HL-60 (cell line): ENCODE measurements at regions not wholly inside any gene's neighbourhood (a gene's known extent, or its start where the extent isn't known, plus 50 kb on each side); places are given as distances from the start of the nearest gene placed in this dataset.

Experiments used
- DNase-seq, 2 experiments: peaks; one replicate each; pipeline ENCODE4 v3.0.0-alpha.2; 2010 to 2020; ENCODE audit warnings: low read depth in 1 of 2, low spot score in 1 of 2
- H3K27ac ChIP-seq: fragments of 250-450 bp; sonication (Bioruptor Pico); replicated peaks from 2 replicates; pipeline ENCODE4 v1.5.1; 2020; ENCODE audit warnings: mild to moderate bottlenecking, moderate library complexity
- H3K27me3 ChIP-seq: fragments of 250-450 bp; sonication (Bioruptor Pico); 2 replicates; pipeline ENCODE4 v1.5.1; 2021; ENCODE audit warnings: mild to moderate bottlenecking, moderate library complexity; ENCODE audit not compliant: insufficient read depth, poor library complexity, severe bottlenecking
- H3K4me3 ChIP-seq: replicated peaks from 2 replicates; pipeline ENCODE4 v1.5.1; 2011; ENCODE audit warnings: mild to moderate bottlenecking, control low read depth, low read length; ENCODE audit not compliant: insufficient read depth
- GABPA ChIP-seq: IDR thresholded peaks from 2 replicates; pipeline ENCODE4 v1.6.1; 2012; ENCODE audit warnings: low read depth
- POLR2AphosphoS5 ChIP-seq: IDR thresholded peaks from 2 replicates; pipeline ENCODE4 v1.6.1; 2012; ENCODE audit warnings: low read depth
- REST ChIP-seq: IDR thresholded peaks from 2 replicates; pipeline ENCODE4 v1.6.1; 2012; ENCODE audit warnings: low read depth; ENCODE audit not compliant: insufficient replicate concordance
- SPI1 ChIP-seq: IDR thresholded peaks from 2 replicates; pipeline ENCODE4 v1.6.1; 2012; ENCODE audit warnings: low read depth, mild to moderate bottlenecking, borderline replicate concordance
- TF ChIP-seq, protein P1 (sequence below): IDR thresholded peaks from one replicate; pipeline ENCODE4 v1.5.1; 2011; ENCODE audit warnings: low read length, control low read depth, inconsistent platforms; ENCODE audit not compliant: insufficient read depth

DNA sequence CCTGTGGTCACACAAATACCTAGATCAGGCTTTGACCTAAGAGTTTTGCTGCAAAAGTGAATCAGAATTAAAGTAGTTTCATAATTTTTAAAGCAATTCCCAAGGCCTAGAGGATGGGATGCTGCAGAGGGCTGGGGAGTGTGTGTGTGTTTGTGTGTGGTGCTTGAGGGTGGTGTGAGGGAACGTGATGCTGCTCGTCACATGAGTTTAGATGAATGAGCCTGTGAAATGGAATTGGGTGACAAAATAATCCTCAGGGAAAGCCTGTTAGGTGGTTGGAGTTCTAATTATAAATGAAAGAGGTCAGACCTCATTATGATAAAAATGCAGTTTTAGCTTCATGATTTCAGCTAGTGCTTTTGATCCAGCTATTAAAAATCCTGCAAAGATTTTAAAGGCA is 87.5 kb upstream of the TMEM170B start:
- no peak overlapping the region for H3K4me3 ChIP-seq
- TF ChIP-seq REST = no peak
- TF ChIP-seq POLR2AphosphoS5 = no peak
- TF ChIP-seq SPI1 = no peak
- no peak for TF ChIP-seq GABPA
- TF ChIP-seq, protein P1, sequence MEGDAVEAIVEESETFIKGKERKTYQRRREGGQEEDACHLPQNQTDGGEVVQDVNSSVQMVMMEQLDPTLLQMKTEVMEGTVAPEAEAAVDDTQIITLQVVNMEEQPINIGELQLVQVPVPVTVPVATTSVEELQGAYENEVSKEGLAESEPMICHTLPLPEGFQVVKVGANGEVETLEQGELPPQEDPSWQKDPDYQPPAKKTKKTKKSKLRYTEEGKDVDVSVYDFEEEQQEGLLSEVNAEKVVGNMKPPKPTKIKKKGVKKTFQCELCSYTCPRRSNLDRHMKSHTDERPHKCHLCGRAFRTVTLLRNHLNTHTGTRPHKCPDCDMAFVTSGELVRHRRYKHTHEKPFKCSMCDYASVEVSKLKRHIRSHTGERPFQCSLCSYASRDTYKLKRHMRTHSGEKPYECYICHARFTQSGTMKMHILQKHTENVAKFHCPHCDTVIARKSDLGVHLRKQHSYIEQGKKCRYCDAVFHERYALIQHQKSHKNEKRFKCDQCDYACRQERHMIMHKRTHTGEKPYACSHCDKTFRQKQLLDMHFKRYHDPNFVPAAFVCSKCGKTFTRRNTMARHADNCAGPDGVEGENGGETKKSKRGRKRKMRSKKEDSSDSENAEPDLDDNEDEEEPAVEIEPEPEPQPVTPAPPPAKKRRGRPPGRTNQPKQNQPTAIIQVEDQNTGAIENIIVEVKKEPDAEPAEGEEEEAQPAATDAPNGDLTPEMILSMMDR = no peak

DNA sequence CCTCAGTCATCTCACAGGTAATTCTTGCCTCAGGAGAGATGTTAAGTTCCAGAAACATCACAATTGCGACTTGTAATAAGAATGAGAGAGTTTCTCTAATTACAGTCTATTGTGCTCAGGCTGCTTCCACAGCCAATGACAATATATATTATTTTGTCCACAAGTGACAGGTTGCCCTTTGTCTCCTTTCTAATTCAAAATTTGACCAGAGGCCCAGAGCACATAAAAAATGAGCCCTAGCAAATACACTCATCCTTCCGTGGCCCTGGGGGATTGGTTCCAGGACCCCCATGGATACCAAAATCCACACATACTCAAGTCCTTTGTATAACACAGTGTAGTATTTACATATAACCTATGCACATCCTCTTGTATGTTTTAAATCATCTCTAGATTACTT is 88.1 kb upstream of the TMEM170B start:
- no peak for DNase-seq
- TF ChIP-seq SPI1 = no peak
- no peak for TF ChIP-seq REST
- TF ChIP-seq, protein P1 = no peak
- TF ChIP-seq GABPA = no peak
- TF ChIP-seq POLR2AphosphoS5 = no peak
- Histone ChIP-seq H3K27me3 (no peaks in the 10 kb centered on the region), H3K27ac (no peak overlapping the region), H3K4me3 (no peak overlapping the region)

More for the DNA sequence above, 87.5 kb upstream of the TMEM170B start:
- no peak for DNase-seq
- Histone ChIP-seq H3K27ac (no peak overlapping the region), H3K27me3 (no peaks in the 10 kb centered on the region)

DNA sequence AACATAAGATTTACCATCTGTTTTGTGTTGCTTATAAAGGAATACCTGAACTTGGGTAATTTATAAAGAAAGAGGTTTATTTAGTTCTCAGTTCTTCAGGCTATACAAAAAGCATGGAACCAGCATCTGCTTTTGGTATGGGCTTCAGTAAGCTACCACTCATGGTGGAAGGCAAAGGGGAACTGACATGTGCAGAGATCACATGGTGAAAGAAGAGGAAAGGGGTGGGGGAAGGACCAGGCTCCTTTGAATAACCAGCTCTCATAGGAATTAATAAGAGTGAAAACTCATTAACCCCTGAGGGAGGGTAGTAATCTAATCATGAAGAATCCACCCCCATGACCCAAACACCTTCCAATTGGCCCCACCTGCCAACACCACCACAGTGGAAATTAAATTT is 89.5 kb upstream of the TMEM170B start:
- no peak overlapping the region for H3K27ac ChIP-seq
- peak in 1 of 2 experiments; percentile 27 for DNase-seq
- TF ChIP-seq SPI1 (peak; percentile 15; the same call in 1 of the 2 replicates), GABPA (no peak), POLR2AphosphoS5 (no peak)
- no peak overlapping the region for H3K4me3 ChIP-seq
- no peaks in the 10 kb centered on the region for H3K27me3 ChIP-seq

DNA sequence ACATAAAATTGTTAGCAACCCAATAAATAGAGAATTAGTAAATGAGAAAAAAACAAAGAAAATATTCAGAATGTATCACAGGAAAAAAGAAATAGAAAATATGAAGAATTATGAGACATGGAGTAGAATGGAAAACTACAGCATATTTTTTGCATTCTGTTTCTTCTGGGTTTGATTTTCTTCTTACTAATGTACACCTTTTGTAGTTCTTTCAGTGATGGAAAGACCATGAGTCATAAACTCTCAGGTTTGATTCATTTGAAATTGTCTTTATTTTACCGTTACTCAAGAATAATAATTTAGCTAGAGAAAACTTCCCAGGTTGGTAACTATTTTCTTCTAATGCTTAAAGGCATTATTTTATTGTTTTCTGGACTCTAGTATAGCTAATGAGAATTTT is 90.3 kb upstream of the TMEM170B start:
- no peak for DNase-seq
- H3K27ac ChIP-seq = no peak overlapping the region
- H3K27me3 ChIP-seq = no peaks in the 10 kb centered on the region
- H3K4me3 ChIP-seq = no peak overlapping the region
- TF ChIP-seq GABPA (no peak), POLR2AphosphoS5 (no peak), REST (no peak), SPI1 (no peak)
- TF ChIP-seq, protein P1 = no peak
